ENCODE measurements at regions not wholly inside any gene's neighbourhood (a gene's known extent, or its start where the extent isn't known, plus 50 kb on each side); places are given as distances from the start of the nearest gene placed in this dataset.

GRCh38 chr4:106627051-106627450, 258.5 kb upstream of the GIMD1 start:
- H3K36me3 ChIP-seq: no peaks in the 10 kb centered on the region
- no peak for DNase-seq
- 90 to 91% methylated on average over 3 of the region's 3 CpGs for WGBS, 2 donors
- no peak for TF ChIP-seq POLR2AphosphoS5 (IDR thresholded peaks at IDR 0.05)
- no peak for TF ChIP-seq POLR2A (IDR thresholded peaks at IDR 0.05)
- TF ChIP-seq EP300 (IDR thresholded peaks at IDR 0.05): no peak
- TF ChIP-seq CTCF (IDR thresholded peaks at IDR 0.05): no peak
- no peak overlapping the region for H3K27ac ChIP-seq
- H3K4me1 ChIP-seq: peaks cover 0 to 12% (median 4%) of the 10 kb centered on the region in 4 donors
- H3K27me3 ChIP-seq: no peaks in the 10 kb centered on the region
- H3K9me3 ChIP-seq: no peaks in the 10 kb centered on the region
- intact Hi-C loops (cut with DNase I): no loop called here
- H3K4me3 ChIP-seq: no peak overlapping the region

GRCh38 chr4:106624671-106625070, 256.1 kb upstream of the GIMD1 start:
- DNase-seq: no peak
- intact Hi-C loops (cut with DNase I): no loop called here
- H3K4me3 ChIP-seq: no peak overlapping the region
- 67 to 91% methylated on average over 1 of the region's 1 CpG for WGBS, 2 donors
- no peaks in the 10 kb centered on the region for H3K36me3 ChIP-seq
- no peaks in the 10 kb centered on the region for H3K9me3 ChIP-seq
- no peak for TF ChIP-seq POLR2AphosphoS5 (IDR thresholded peaks at IDR 0.05)
- no peak for TF ChIP-seq POLR2A (IDR thresholded peaks at IDR 0.05)
- no peak for TF ChIP-seq CTCF (IDR thresholded peaks at IDR 0.05)
- no peak for TF ChIP-seq EP300 (IDR thresholded peaks at IDR 0.05)
- no peak overlapping the region for H3K27ac ChIP-seq
- H3K27me3 ChIP-seq: no peaks in the 10 kb centered on the region
- H3K4me1 ChIP-seq: peaks cover 0 to 7% (median 2%) of the 10 kb centered on the region in 4 donors

GRCh38 chr4:106618956-106619355, 250.4 kb upstream of the GIMD1 start:
- DNase-seq: no peak
- intact Hi-C loops (cut with DNase I): no loop called here
- H3K27ac ChIP-seq: no peak overlapping the region
- no peaks in the 10 kb centered on the region for H3K9me3 ChIP-seq
- H3K27me3 ChIP-seq: no peaks in the 10 kb centered on the region
- no peaks in the 10 kb centered on the region for H3K36me3 ChIP-seq
- 74 to 82% methylated on average over 3 of the region's 3 CpGs for WGBS, 2 donors
- TF ChIP-seq POLR2A (IDR thresholded peaks at IDR 0.05) (no peak), EP300 (IDR thresholded peaks at IDR 0.05) (no peak), CTCF (IDR thresholded peaks at IDR 0.05) (no peak), POLR2AphosphoS5 (IDR thresholded peaks at IDR 0.05) (no peak)
- no peak overlapping the region for H3K4me3 ChIP-seq
- H3K4me1 ChIP-seq: peaks cover 0 to 11% (median 0%) of the 10 kb centered on the region in 4 donors

GRCh38 chr4:106615961-106616360, 247.4 kb upstream of the GIMD1 start:
- no peak for TF ChIP-seq EP300 (IDR thresholded peaks at IDR 0.05)
- no peak for TF ChIP-seq POLR2A (IDR thresholded peaks at IDR 0.05)
- no peak for TF ChIP-seq CTCF (IDR thresholded peaks at IDR 0.05)
- no peak for TF ChIP-seq POLR2AphosphoS5 (IDR thresholded peaks at IDR 0.05)
- Histone ChIP-seq H3K36me3 (no peaks in the 10 kb centered on the region), H3K4me1 (peaks cover 0 to 15% (median 0%) of the 10 kb centered on the region in 4 donors), H3K27ac (no peak overlapping the region), H3K4me3 (no peak overlapping the region), H3K9me3 (no peaks in the 10 kb centered on the region), H3K27me3 (no peaks in the 10 kb centered on the region)
- intact Hi-C loops (cut with DNase I): no loop called here
- 38 to 75% methylated on average over 2 of the region's 2 CpGs for WGBS, 2 donors
- no peak for DNase-seq

- no peak overlapping the region for H3K4me3 ChIP-seq
- H3K27ac ChIP-seq: no peak overlapping the region
- intact Hi-C loops (cut with DNase I): no loop called here
- no peak for DNase-seq
- H3K36me3 ChIP-seq: no peaks in the 10 kb centered on the region
- 52 to 59% methylated on average over 4 of the region's 4 CpGs for WGBS, 2 donors
- peaks cover 0 to 15% (median 0%) of the 10 kb centered on the region in 4 donors for H3K4me1 ChIP-seq
- TF ChIP-seq POLR2AphosphoS5 (IDR thresholded peaks at IDR 0.05) (no peak), CTCF (IDR thresholded peaks at IDR 0.05) (no peak), POLR2A (IDR thresholded peaks at IDR 0.05) (no peak), EP300 (IDR thresholded peaks at IDR 0.05) (no peak)
- no peaks in the 10 kb centered on the region for H3K27me3 ChIP-seq
- no peaks in the 10 kb centered on the region for H3K9me3 ChIP-seq
Observed at GRCh38 chr4:106615410-106615945, 246.9 kb upstream of the GIMD1 start.

Measured in sigmoid colon (tissue), 6 donors.